A673 (cell line): ENCODE measurements at regions not wholly inside any gene's neighbourhood (a gene's known extent, or its start where the extent isn't known, plus 50 kb on each side); places are given as distances from the start of the nearest gene placed in this dataset.

ENCODE experiments used
- EZH2 ChIP-seq: fragments of 200-600 bp; sonication (generic); IDR thresholded peaks from 2 replicates; pipeline ENCODE4 v1.6.1; 2017; ENCODE audit warnings: borderline replicate concordance, low read depth, mild to moderate bottlenecking, mixed read lengths, antibody characterized with exemption, low read length; ENCODE audit not compliant: poor library complexity, severe bottlenecking
- TF ChIP-seq, protein P1 (sequence below): fragments of 300-800, 200-600 bp; sonication (generic); conservative IDR thresholded peaks from 2 replicates; pipeline ENCODE4 v1.5.1; 2017; ENCODE audit warnings: low read depth, mild to moderate bottlenecking, antibody characterized with exemption, low read length, moderate library complexity, mixed read lengths

DNA sequence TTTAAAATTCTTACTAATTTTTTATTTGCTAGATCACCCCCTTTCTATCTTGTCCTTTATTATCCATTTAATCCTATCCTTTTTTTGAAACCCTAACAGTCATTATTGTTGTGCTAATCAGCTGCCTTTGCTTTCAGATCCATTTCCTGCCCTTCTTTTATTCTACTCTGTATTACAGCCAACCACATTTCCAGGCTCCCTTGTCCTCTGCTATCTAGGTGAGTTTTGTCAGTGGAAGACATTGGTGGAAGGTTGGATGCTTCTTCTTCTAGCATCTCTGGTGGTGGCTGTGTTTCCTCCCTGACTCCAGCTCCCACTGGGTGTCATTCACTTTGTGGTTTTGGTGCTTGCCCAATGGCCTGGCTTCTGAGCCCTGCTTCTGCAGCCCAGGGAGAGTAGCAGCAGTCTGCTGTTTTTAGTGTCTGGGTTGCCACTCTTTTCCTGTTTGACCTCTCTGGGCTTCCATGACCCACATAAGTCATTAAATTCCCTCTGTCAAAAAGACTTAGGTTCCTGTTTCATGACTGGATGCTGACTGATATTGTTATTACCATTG lies 225.2 kb upstream of the PGRMC2 start:
- TF ChIP-seq, protein P1, sequence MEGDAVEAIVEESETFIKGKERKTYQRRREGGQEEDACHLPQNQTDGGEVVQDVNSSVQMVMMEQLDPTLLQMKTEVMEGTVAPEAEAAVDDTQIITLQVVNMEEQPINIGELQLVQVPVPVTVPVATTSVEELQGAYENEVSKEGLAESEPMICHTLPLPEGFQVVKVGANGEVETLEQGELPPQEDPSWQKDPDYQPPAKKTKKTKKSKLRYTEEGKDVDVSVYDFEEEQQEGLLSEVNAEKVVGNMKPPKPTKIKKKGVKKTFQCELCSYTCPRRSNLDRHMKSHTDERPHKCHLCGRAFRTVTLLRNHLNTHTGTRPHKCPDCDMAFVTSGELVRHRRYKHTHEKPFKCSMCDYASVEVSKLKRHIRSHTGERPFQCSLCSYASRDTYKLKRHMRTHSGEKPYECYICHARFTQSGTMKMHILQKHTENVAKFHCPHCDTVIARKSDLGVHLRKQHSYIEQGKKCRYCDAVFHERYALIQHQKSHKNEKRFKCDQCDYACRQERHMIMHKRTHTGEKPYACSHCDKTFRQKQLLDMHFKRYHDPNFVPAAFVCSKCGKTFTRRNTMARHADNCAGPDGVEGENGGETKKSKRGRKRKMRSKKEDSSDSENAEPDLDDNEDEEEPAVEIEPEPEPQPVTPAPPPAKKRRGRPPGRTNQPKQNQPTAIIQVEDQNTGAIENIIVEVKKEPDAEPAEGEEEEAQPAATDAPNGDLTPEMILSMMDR = no peak
- TF ChIP-seq EZH2 = no peak
